NCI-H446 treated with DMSO at 0.1 percent for 48 hours (cell line): ENCODE measurements at regions not wholly inside any gene's neighbourhood (a gene's known extent, or its start where the extent isn't known, plus 50 kb on each side); places are given as distances from the start of the nearest gene placed in this dataset.

Experiments
- DNase-seq: peaks from one replicate; lab custom pipeline; 2025; lab: John Stamatoyannopoulos, UW

DNA sequence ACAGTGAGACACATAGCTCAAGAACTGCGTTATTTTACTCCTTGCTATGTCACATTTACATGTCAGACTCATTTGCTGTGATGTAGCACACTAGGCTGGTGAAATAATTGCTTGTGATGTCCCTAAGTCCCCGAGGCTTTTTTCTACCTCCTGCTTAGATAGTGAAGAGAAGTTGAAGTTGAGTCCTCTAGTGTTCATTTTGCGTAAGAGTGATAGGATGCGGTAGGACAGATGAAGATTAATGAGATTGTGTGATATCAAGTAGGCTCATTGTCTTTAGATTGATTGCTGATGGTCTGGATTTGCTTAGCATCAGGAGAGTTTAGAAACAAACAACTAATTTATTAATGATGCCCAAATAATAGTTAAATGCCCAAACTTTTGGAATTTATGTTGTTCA, 173.6 kb upstream of the NUDT6 start:
- DNase-seq = no peak

DNA sequence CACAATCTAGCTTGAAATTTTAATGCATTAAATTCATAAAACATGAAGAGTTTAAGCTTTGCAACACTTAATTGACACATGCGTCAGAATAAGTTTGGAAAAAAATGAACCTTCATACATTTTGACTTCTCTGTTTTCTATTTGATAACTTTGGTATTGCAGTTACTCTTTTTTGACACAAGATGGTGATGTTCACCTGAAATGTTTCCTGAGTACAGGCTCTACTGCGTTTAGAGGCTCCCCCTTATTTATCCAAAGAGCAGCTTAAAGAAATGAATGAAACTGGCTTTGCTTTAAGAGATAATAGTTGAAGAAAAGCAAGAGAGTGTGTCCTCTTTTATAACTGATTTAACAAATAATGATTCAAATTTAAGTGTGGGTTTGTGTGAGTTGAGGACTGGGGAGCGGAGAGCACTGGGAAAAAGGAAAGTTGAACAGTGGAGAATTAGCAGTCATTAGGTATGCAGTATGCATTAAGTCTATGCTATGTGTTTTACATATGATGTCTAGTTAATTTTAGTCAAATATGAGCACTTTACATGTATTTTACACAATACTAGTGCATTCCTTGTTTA, 180.6 kb upstream of the NUDT6 start:
- DNase-seq = no peak

GRCh38 chr4:123104310-123105025, 182.1 kb upstream of the NUDT6 start:
- no peak for DNase-seq

DNA sequence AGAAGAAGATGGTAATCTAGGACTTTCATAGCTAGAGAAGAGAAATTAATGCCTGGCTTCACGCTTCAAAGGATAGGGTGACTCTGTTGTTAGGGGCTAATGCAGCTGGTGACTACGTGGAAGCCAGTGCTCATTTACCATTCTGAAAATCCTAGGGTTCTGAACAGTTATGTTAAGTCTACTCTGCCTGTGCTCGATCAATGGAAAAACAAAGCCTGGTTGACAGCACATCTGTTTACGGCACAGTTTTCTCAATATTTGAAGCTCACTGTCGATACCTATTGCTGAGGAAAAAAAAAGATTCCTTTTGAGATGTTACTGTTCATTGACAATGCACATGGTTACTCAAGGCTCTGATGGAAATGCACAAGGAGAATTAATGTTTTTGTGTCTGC, 182.6 kb upstream of the NUDT6 start:
- no peak for DNase-seq

DNA sequence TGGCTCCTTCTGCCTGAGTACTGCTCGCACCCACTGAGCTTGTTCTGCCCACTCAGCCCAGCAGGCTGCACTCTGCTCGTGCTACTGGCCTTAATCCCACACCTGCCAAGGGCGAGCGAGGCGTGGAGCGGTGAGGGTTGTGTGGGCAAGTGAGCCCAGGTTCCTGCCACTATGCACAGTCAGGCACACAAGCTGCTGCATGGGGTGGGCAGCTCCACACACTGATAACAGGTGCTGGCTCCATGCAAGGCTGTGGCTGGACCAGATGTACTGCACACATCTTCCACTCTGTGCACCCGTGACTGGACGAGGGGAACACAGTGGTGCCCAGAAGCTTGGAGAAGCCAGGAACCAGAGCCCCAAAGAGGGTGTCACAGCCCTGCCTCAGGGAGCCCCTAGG, 184.3 kb upstream of the NUDT6 start:
- no peak for DNase-seq

DNA sequence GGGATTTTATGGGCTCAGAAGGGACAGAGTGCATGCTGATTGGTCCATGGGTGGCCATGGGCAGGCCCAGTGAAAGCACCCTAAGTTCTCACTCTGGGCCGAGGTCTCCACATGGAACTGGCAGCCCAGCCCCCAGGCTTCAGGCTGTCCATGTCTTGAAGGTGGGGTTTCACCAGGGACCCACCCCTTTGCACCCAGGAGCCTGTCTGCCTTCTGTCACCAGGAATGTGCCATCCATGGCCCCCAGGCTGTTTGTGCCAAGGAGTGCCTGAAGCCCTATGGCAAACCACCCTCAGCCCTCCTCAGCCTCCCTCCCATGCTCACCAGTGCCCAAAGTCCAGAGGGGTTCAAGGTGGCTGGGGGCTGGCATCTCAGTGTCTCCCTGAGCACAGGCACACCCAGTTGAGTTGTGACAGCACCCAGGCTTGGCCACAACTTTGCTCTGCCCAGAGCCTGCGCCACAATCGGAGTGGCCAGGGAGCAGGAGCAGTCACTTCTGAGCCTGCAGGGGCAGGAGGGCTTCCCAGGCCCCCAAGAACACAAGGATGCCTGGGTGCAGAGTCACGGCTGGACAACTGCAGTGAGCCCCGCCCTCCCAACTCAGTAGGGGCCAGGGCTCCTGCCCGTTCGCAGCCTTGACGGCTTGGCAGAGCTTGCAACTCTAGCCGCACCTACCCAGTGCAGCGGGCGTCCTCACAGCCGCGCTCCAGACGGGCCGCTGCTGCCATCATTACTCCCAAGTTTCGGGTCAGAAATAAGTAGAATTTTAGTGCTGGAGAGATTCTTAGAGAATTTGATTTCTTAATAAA, 185.3 kb upstream of the NUDT6 start:
- no peak for DNase-seq

DNA sequence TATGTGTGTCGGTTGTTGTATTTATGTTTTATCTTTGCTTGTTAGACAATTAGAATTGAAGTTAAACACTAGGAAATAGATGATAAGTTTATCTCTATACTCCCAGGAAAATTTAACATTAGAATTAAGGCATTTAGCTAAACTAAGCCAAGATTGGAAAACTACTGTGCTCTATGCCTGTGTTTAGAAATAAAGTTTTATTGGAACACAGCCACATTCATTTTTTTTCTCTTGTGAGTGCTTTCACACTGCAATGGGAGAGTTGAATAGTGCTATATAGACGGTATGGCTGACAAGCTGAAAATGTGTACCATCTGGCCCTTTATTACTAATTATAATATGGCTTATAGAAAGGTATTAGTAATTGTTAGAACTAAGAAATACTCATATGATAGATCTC, 186.7 kb upstream of the NUDT6 start:
- no peak for DNase-seq

GRCh38 chr4:123110147-123110546, 187.8 kb upstream of the NUDT6 start:
- no peak for DNase-seq

GRCh38 chr4:123110685-123111084, 188.3 kb upstream of the NUDT6 start:
- DNase-seq = no peak

GRCh38 chr4:123113155-123113554, 190.8 kb upstream of the NUDT6 start:
- no peak for DNase-seq

GRCh38 chr4:123114084-123114914, 191.9 kb upstream of the NUDT6 start:
- DNase-seq = no peak

DNA sequence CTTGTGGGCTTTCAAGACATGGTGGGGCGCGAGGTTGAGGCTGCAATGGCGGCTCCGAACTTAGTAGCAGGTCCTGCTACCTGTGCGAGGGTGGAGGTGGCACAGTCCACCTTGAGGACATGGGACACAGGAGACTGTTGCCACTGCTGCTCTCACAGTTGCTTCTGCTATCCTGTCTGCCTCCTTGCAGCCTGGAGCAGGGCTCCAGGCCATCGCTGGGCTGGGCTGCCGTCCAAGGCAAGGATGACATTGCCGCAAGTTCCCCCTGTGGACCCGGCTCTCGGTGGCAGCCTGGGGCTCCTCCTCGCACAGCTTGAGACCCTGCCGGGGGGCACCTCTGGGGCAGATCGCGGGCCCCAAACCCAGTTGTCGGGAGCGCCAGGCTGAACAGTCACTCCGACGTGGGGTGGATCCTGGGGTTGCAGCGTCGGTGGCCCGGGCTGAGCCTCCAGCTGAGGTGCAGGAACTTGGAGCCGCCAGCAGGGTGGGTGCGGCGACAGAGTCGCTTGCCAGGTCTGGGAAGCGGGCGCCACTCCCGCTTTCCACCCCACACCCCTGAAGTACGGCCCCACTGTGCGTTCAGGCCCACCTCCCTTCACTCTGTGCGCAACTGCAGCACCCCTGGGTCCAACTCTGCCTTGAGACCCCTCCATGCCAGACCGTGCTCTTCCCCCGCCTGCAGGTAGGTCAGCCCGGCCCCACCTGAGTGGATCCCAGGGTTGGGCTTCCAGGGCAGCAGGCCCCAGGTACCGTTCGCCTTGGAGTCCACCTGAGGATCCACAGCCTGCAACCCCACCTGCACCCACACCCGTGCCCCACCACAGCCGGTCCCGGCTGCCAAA, 192.7 kb upstream of the NUDT6 start:
- DNase-seq = no peak

GRCh38 chr4:123116412-123116811, 194.0 kb upstream of the NUDT6 start:
- no peak for DNase-seq

- DNase-seq = no peak
Measured at GRCh38 chr4:123120473-123120872, 198.1 kb upstream of the NUDT6 start.

- no peak for DNase-seq
Measured at GRCh38 chr4:123121241-123121907, 199.0 kb upstream of the NUDT6 start.

DNA sequence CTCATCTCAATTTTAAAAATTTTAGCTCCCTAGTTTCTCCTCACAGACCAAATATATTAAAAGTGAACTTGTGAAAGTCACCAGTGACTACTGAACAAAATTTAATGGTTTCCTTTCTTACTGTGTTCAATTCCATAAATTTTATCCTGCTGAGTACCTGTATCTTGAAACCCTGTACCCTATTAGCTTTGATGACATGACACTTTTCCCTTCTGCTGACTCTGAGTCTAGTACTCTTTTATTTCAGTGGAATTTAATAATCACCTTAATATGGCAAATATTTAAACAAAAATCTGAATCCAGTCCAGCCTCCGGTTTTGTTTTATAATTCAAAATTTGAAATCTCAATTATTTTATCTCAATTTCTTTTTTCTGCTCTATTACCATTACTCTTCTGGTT, 203.1 kb upstream of the NUDT6 start:
- no peak for DNase-seq

DNA sequence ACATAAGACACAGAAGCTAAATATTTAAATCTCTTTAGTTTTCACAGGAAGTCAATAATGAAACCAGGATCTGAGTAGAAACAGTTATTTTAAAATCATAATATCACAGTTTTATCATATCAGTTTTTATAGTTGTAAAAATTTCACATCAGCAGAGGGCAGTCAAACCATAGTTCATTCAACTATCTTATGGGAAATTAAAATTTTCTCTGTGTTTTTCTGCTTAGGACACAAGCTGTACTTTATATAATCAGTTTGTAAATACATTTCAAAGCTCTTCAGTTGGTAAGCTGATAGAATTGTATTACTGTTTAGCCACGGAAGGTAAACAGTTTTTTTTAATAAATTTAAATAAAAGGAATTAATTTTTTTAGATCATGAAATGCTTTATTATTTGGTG, 204.8 kb upstream of the NUDT6 start:
- DNase-seq = no peak

DNA sequence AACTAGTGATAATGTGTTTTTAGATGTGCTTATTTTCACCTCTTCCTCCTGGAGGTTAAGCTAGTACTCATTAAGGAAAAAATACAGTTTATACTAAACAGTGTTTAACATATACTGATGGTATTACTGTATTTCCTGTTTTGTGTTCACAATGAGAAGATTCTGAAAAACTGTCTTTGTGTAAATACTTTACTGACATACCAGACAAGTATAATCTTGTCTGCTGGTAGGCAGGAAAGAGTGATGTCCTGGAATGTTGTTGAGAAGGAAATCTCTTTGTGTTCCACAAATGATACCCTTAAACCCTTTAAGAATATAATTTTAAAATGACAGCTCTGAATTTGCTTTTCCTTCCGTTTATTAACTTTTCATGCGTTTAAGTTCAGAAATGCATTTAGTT, 205.5 kb upstream of the NUDT6 start:
- no peak for DNase-seq

- DNase-seq = no peak
Measured at GRCh38 chr4:123133397-123134050, 211.1 kb upstream of the NUDT6 start.

GRCh38 chr4:123144616-123145015, 222.2 kb upstream of the NUDT6 start:
- no peak for DNase-seq
